ENCODE measurements at regions not wholly inside any gene's neighbourhood (a gene's known extent, or its start where the extent isn't known, plus 50 kb on each side); places are given as distances from the start of the nearest gene placed in this dataset.

DNA sequence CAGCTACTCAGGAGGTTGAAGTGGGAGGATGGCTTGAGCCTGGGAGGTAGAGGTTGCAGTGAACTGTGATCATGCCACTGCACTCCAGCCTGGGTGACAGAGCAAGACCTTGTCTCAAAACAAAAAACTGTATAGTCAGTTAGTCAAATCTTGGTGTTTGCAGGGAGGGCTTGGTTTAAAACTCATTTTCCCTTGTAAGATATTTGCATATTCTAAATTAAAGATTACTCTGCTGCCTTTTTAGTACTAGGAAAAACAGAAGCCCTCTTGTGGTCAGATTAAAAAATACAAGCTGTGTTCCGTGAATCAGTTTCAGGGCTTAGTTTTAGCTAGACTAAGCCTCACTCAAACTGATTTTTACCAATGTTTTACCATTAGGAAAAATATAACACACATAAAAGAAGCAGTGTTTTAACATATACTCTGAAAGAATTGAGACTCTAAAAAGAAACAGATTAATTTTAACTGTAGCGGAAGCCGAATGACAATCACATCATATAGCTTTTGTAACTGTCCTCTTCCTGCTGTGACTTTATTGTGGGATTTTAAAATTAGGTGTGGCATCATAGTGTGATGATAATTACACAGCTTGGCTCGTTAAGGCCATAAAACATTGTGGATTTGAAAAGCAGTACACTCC lies 84.9 kb upstream of the BASP1 start:
- Histone ChIP-seq H3K9me3 (ENCODE audit: control insufficient read depth, insufficient read depth, low read length) (no peaks in the 10 kb centered on the region), H3K27me3 (ENCODE audit: control insufficient read depth, insufficient read depth, low read length) (no peaks in the 10 kb centered on the region), H3K27ac (ENCODE audit: low read depth, low read length) (no peak overlapping the region), H3K4me3 (ENCODE audit: low read depth, low read length) (no peak overlapping the region)
- TF ChIP-seq, protein P1, sequence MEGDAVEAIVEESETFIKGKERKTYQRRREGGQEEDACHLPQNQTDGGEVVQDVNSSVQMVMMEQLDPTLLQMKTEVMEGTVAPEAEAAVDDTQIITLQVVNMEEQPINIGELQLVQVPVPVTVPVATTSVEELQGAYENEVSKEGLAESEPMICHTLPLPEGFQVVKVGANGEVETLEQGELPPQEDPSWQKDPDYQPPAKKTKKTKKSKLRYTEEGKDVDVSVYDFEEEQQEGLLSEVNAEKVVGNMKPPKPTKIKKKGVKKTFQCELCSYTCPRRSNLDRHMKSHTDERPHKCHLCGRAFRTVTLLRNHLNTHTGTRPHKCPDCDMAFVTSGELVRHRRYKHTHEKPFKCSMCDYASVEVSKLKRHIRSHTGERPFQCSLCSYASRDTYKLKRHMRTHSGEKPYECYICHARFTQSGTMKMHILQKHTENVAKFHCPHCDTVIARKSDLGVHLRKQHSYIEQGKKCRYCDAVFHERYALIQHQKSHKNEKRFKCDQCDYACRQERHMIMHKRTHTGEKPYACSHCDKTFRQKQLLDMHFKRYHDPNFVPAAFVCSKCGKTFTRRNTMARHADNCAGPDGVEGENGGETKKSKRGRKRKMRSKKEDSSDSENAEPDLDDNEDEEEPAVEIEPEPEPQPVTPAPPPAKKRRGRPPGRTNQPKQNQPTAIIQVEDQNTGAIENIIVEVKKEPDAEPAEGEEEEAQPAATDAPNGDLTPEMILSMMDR (IDR thresholded peaks at IDR 0.05; ENCODE audit: low read depth, low read length), result peak; percentile 68
- no peak for DNase-seq (ENCODE audit: low read depth, low spot score)
- ChIA-PET POLR2A (interaction anchor here (0.6 to 1.5 kb wide), 4 partner anchors 10 to 215 kb away, joined by 3 to 6 read pairs (median 4); no protein-coding TSS in a partner anchor), CTCF (interaction anchor here (0.6 to 5.7 kb wide), 57 partner anchors 8 to 395 kb away, joined by 3 to 77 read pairs (median 5); partner anchors contain the start of gene MYO10)

DNA sequence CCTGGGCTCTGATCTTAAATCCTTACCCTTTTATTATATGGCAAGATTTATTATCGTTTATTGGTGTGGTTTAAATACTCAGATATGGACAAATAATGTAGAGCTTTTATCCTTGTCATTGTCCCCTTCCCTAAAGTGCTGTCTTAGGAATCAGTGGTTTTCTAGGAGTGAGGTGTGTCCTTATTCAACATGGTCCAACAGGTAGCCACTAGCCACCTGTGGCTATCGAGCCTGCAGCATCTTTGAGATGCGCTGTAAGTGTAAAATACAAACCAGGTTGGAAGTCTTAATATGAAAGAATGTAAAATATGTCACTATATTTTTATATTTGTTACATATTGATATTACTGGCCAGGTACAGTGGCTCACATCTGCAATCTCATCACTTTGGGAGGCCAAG lies 82.4 kb upstream of the BASP1 start:
- ChIA-PET CTCF (no interaction called here), POLR2A (no interaction called here)
- Histone ChIP-seq H3K27ac (ENCODE audit: low read depth, low read length) (no peak overlapping the region), H3K27me3 (ENCODE audit: control insufficient read depth, insufficient read depth, low read length) (no peaks in the 10 kb centered on the region), H3K4me3 (ENCODE audit: low read depth, low read length) (no peak overlapping the region), H3K9me3 (ENCODE audit: control insufficient read depth, insufficient read depth, low read length) (no peaks in the 10 kb centered on the region)
- TF ChIP-seq, protein P1 (IDR thresholded peaks at IDR 0.05; ENCODE audit: low read depth, low read length), result no peak
- no peak for DNase-seq (ENCODE audit: low read depth, low spot score)

DNA sequence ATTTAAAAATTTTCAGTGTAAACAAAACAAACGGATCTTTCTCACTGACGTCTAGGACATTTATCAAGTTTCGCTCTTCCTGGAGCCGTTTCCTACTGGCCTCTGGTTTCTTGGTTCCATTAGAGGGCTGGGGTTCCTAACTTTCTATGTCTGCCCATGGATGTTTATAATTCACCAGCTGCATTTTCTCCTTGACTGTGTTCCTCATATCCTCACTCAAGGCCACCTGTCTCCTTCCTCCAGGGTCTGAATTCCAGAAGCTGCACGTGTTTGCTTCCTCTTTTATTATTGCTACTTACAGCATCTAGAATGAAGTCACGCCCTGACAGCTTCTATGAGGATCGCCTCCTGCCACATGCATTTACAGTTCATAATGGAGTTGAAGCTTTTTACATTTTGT lies 74.1 kb upstream of the BASP1 start:
- peak; percentile 44 for DNase-seq (ENCODE audit: low read depth, low spot score)
- Histone ChIP-seq H3K9me3 (ENCODE audit: control insufficient read depth, insufficient read depth, low read length) (peaks cover 9% of the 10 kb centered on the region; the same call in 1 of the 2 replicates), H3K27me3 (ENCODE audit: control insufficient read depth, insufficient read depth, low read length) (no peaks in the 10 kb centered on the region), H3K27ac (ENCODE audit: low read depth, low read length) (no peak overlapping the region), H3K4me3 (ENCODE audit: low read depth, low read length) (no peak overlapping the region)
- POLR2A ChIA-PET, result interaction anchor here (0.6 to 1.3 kb wide), 3 partner anchors 11 to 207 kb away, joined by 3 read pairs; partner anchors contain the start of gene MYO10
- TF ChIP-seq, protein P1 (IDR thresholded peaks at IDR 0.05; ENCODE audit: low read depth, low read length), result no peak
- CTCF ChIA-PET, result interaction anchor here (2.2 to 4.0 kb wide), 2 partner anchors 11 to 47 kb away, joined by 10 to 35 read pairs; no protein-coding TSS in a partner anchor

DNA sequence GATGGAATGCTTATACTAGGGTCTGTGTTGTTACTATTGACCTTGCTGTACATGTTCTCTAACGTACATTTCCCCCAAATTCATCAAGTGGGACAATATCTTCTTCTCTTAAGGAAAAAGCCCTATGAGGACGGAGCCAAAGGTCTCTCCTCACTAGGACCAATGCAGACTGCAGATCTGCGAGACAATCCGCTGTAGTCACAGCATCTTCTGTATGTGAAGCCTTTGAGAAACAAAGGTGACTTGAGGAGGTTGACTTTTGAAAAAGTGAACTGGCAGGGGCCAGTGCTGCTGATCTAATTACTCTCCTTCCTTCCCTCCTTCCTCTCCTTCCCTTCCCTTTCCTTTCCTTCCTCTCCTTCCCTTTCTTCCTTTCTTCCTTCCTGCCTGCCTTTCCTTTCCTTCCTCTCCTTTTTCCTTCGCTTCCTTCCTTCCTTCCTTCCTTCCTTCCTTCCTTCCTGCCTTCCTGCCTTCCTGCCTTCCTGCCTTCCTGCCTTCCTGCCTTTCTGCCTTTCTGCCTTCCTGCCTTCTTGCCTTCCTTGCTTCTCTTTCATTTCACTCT lies 71.1 kb upstream of the BASP1 start:
- Histone ChIP-seq H3K4me3 (ENCODE audit: low read depth, low read length) (no peak overlapping the region), H3K27ac (ENCODE audit: low read depth, low read length) (no peak overlapping the region), H3K9me3 (ENCODE audit: control insufficient read depth, insufficient read depth, low read length) (0 out of 2 replicates have a peak, but pooled peaks cover 2% of the 10 kb centered on the region), H3K27me3 (ENCODE audit: control insufficient read depth, insufficient read depth, low read length) (no peaks in the 10 kb centered on the region)
- ChIA-PET POLR2A (no interaction called here), CTCF (no interaction called here)
- TF ChIP-seq, protein P1 (IDR thresholded peaks at IDR 0.05; ENCODE audit: low read depth, low read length), result no peak
- DNase-seq (ENCODE audit: low read depth, low spot score), result no peak

DNA sequence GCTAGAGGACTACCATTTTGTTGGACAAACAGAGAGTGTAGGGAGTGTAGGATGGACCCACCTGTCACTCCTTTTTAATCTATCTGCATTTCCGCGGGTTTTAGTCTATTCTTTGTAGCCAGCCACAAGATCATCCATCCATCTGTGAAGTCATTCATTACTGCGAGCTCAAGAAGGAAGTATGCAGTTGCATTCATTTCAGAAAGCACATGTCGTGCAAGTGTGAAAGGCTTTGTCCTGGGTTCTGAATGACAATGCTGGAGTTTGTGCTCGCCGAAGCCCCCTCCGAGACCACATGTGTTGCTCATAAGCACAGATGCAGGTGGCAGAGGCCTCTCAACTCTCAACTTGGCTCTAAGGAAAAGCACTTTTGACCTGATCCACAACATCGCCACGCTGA lies 70.3 kb upstream of the BASP1 start:
- Histone ChIP-seq H3K27ac (ENCODE audit: low read depth, low read length) (peak overlapping the region; percentile 21), H3K4me3 (ENCODE audit: low read depth, low read length) (no peak overlapping the region), H3K9me3 (ENCODE audit: control insufficient read depth, insufficient read depth, low read length) (no peaks in the 10 kb centered on the region), H3K27me3 (ENCODE audit: control insufficient read depth, insufficient read depth, low read length) (no peaks in the 10 kb centered on the region)
- TF ChIP-seq, protein P1 (IDR thresholded peaks at IDR 0.05; ENCODE audit: low read depth, low read length), result no peak
- DNase-seq (ENCODE audit: low read depth, low spot score), result no peak
- POLR2A ChIA-PET, result no interaction called here
- CTCF ChIA-PET, result interaction anchor here (0.9 to 1.5 kb wide), 3 partner anchors 13 to 42 kb away, joined by 3 to 8 read pairs (median 7); no protein-coding TSS in a partner anchor

Data from AG04450 (cell line).